PC-9 (cell line): ENCODE measurements at regions not wholly inside any gene's neighbourhood (a gene's known extent, or its start where the extent isn't known, plus 50 kb on each side); places are given as distances from the start of the nearest gene placed in this dataset.

ENCODE experiments used
- BruUV-seq: library from RNA; stranded (reverse); fragments of 400-500 nt; replicated peaks from 2 replicates; lab custom pipeline; 2021; lab: Mats Ljungman, UMichigan
- CTCF ChIA-PET: fragments of 300-600 bp; sonication (Branson Sonifier 250); formaldehyde crosslinking; loops from one replicate; lab custom pipeline; 2022; ENCODE audit warnings: antibody characterized with exemption; lab: Charles Lee
- POLR2A ChIA-PET: fragments of 300-600 bp; sonication (Branson Sonifier 250); formaldehyde crosslinking; loops from one replicate; lab custom pipeline; 2022; ENCODE audit warnings: antibody characterized with exemption; ENCODE audit not compliant: unreplicated experiment; lab: Charles Lee
- DNase-seq, 2 experiments: peaks; one replicate each; pipeline versions ENCODE4 v3.0.0 to v3.0.0-alpha.2; 2015 to 2022; ENCODE audit warnings: mixed read lengths in 1 of 2
- H2AFZ ChIP-seq: fragments of 200-600 bp; sonication (generic); 2 replicates; pipeline ENCODE4 v1.8.1; 2017; ENCODE audit warnings: antibody characterized with exemption
- H3F3A ChIP-seq: fragments of 200-600 bp; sonication (generic); 2 replicates; pipeline ENCODE4 v1.8.1; 2017; ENCODE audit warnings: antibody characterized with exemption, mild to moderate bottlenecking, low read depth; ENCODE audit not compliant: insufficient read depth
- H3K27ac ChIP-seq: fragments of 200-600 bp; sonication (generic); 2 replicates; pipeline ENCODE4 v1.6.1; 2016; ENCODE audit warnings: mixed run types
- H3K27me3 ChIP-seq: fragments of 200-600 bp; sonication (generic); 2 replicates; pipeline ENCODE4 v1.6.1; 2016; ENCODE audit warnings: low read depth, mixed run types; ENCODE audit not compliant: insufficient read depth
- H3K36me3 ChIP-seq: fragments of 200-600 bp; sonication (generic); 2 replicates; pipeline ENCODE4 v1.6.1; 2016; ENCODE audit warnings: low read depth, mixed run types
- H3K4me1 ChIP-seq: fragments of 200-600 bp; sonication (generic); replicated peaks from 2 replicates; pipeline ENCODE4 v1.6.1; 2016; ENCODE audit warnings: mixed run types; ENCODE audit not compliant: insufficient read depth
- H3K4me2 ChIP-seq: fragments of 200-600 bp; sonication (generic); 2 replicates; pipeline ENCODE4 v1.6.1; 2017; ENCODE audit warnings: mixed run types
- H3K4me3 ChIP-seq: fragments of 200-600 bp; sonication (generic); 2 replicates; pipeline ENCODE4 v1.6.1; 2016; ENCODE audit warnings: mixed run types
- H3K79me2 ChIP-seq: fragments of 200-600 bp; sonication (generic); 2 replicates; pipeline ENCODE4 v1.6.1; 2017; ENCODE audit warnings: low read depth, mixed run types
- H3K9me2 ChIP-seq: fragments of 200-600 bp; sonication (generic); 2 replicates; pipeline ENCODE4 v1.8.1; 2017; ENCODE audit warnings: mild to moderate bottlenecking; ENCODE audit not compliant: insufficient read depth
- H3K9me3 ChIP-seq: fragments of 200-600 bp; sonication (generic); 2 replicates; pipeline ENCODE4 v1.8.1; 2016; ENCODE audit warnings: low read depth; ENCODE audit not compliant: insufficient read depth
- H4K20me1 ChIP-seq: fragments of 200-600 bp; sonication (generic); 2 replicates; pipeline ENCODE4 v1.8.1; 2017; ENCODE audit not compliant: insufficient read depth
- EZH2 ChIP-seq: fragments of 200-600 bp; sonication (generic); IDR thresholded peaks from 2 replicates; pipeline ENCODE4 v1.8.0; 2017; ENCODE audit warnings: antibody characterized with exemption, low read depth
- intact Hi-C: fragments of 100-400 bp; cut with micrococcal nuclease; formaldehyde crosslinking; loops from one replicate; pipeline ENCODE4 v1.10.0; 2022; ENCODE audit not compliant: unreplicated experiment
- TF ChIP-seq, protein P1 (sequence below): fragments of 200-600 bp; sonication (generic); conservative IDR thresholded peaks from 2 replicates; pipeline ENCODE4 v1.6.1; 2017; ENCODE audit warnings: mixed run types, antibody characterized with exemption, mild to moderate bottlenecking, moderate library complexity

DNA sequence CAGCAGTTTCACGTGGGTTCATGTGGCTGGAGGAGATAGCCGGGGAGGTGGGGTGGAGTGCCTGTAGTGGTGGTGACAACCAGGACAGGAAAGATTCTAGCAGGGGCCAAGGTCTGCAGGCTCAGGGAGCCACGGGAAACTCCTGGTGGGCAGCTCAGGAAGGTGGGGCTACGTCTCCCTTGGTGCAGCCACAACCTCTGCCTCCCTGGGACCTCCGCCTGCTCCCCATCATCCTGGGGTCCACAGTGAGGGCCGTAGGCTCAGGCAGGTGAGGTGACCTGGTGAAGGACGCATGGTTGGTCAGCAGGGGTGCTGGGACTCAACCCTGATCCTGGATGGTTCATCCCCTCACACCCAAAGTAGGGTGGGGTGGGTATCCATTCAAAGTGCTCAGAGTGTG is 524.1 kb downstream of the TBC1D22A start:
- intact Hi-C loops = no loop called here
- POLR2A ChIA-PET = no interaction called here
- no peaks in the 10 kb centered on the region for H3F3A ChIP-seq
- no peak overlapping the region for H2AFZ ChIP-seq
- H4K20me1 ChIP-seq = no peaks in the 10 kb centered on the region
- H3K79me2 ChIP-seq = no peaks in the 10 kb centered on the region
- no peak overlapping the region for H3K27ac ChIP-seq
- no peak for DNase-seq
- no peaks in the 10 kb centered on the region for H3K36me3 ChIP-seq
- H3K27me3 ChIP-seq = peaks cover 93% of the 10 kb centered on the region
- CTCF ChIA-PET = no interaction called here
- no peak overlapping the region for H3K4me3 ChIP-seq
- BruUV-seq = no TSS peak
- no peak overlapping the region for H3K4me2 ChIP-seq
- TF ChIP-seq EZH2 = no peak
- TF ChIP-seq, protein P1, sequence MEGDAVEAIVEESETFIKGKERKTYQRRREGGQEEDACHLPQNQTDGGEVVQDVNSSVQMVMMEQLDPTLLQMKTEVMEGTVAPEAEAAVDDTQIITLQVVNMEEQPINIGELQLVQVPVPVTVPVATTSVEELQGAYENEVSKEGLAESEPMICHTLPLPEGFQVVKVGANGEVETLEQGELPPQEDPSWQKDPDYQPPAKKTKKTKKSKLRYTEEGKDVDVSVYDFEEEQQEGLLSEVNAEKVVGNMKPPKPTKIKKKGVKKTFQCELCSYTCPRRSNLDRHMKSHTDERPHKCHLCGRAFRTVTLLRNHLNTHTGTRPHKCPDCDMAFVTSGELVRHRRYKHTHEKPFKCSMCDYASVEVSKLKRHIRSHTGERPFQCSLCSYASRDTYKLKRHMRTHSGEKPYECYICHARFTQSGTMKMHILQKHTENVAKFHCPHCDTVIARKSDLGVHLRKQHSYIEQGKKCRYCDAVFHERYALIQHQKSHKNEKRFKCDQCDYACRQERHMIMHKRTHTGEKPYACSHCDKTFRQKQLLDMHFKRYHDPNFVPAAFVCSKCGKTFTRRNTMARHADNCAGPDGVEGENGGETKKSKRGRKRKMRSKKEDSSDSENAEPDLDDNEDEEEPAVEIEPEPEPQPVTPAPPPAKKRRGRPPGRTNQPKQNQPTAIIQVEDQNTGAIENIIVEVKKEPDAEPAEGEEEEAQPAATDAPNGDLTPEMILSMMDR = no peak
- H3K9me3 ChIP-seq = no peaks in the 10 kb centered on the region
- H3K4me1 ChIP-seq = no peaks in the 10 kb centered on the region
- H3K9me2 ChIP-seq = no peaks in the 10 kb centered on the region

GRCh38 chr22:47285981-47286380 is 523.5 kb downstream of the TBC1D22A start:
- BruUV-seq = no TSS peak
- H3K27ac ChIP-seq = no peak overlapping the region
- ChIA-PET POLR2A (no interaction called here), CTCF (no interaction called here)
- H3K4me3 ChIP-seq = no peak overlapping the region
- H3K79me2 ChIP-seq = no peaks in the 10 kb centered on the region
- peaks cover 93% of the 10 kb centered on the region for H3K27me3 ChIP-seq
- no peaks in the 10 kb centered on the region for H3F3A ChIP-seq
- no peaks in the 10 kb centered on the region for H4K20me1 ChIP-seq
- H3K9me2 ChIP-seq = no peaks in the 10 kb centered on the region
- no peak overlapping the region for H3K4me2 ChIP-seq
- intact Hi-C loops = no loop called here
- TF ChIP-seq, protein P1 = no peak
- TF ChIP-seq EZH2 = no peak
- H3K4me1 ChIP-seq = no peaks in the 10 kb centered on the region
- H3K36me3 ChIP-seq = no peaks in the 10 kb centered on the region
- DNase-seq = no peak
- H3K9me3 ChIP-seq = no peaks in the 10 kb centered on the region
- no peak overlapping the region for H2AFZ ChIP-seq

- Histone ChIP-seq H2AFZ (no peak overlapping the region), H3K9me2 (no peaks in the 10 kb centered on the region), H3K36me3 (no peaks in the 10 kb centered on the region), H3F3A (no peaks in the 10 kb centered on the region), H3K27ac (no peak overlapping the region), H3K27me3 (peaks cover 97% of the 10 kb centered on the region), H3K4me2 (no peak overlapping the region), H3K79me2 (no peaks in the 10 kb centered on the region), H3K9me3 (no peaks in the 10 kb centered on the region), H4K20me1 (no peaks in the 10 kb centered on the region), H3K4me1 (no peaks in the 10 kb centered on the region), H3K4me3 (no peak overlapping the region)
- CTCF ChIA-PET = no interaction called here
- intact Hi-C loops = no loop called here
- POLR2A ChIA-PET = interaction anchor here (0.6 kb wide), 1 partner anchor 11 kb away, joined by 7 read pairs; no protein-coding TSS in a partner anchor
- no peak for TF ChIP-seq EZH2
- TF ChIP-seq, protein P1 = no peak
- DNase-seq = no peak
- no TSS peak for BruUV-seq
Measured at GRCh38 chr22:47284822-47285221, 522.4 kb downstream of the TBC1D22A start.
